Stimulated activated CD4-positive, alpha-beta T cell treated with anti-CD3 and anti-CD28 coated beads, Interleukin-12 subunit alpha, Interleukin-12 subunit beta, amount 100 ng/mL, for 24 hours (primary cell): ENCODE measurements at regions not wholly inside any gene's neighbourhood (a gene's known extent, or its start where the extent isn't known, plus 50 kb on each side); places are given as distances from the start of the nearest gene placed in this dataset.
"Not testable (repeated sequence)": the region's sequence is repeated elsewhere in the genome, so short reads cannot be mapped to it uniquely, and the experiment has no call there.

Experiments
- DNase-seq, 2 experiments: peaks; one replicate each; pipeline ENCODE4 v3.0.0-alpha.2; 2020; ENCODE audit warnings: low read depth in 2 of 2

- not testable (repeated sequence) for DNase-seq
These were observed 342.2 kb downstream of the CEP170 start for GRCh38 chr1:242912855-242913254.

GRCh38 chr1:242900558-242900957 lies 354.5 kb downstream of the CEP170 start:
- not testable (repeated sequence) for DNase-seq

- no peak for DNase-seq
These were observed 364.8 kb downstream of the CEP170 start for GRCh38 chr1:242890192-242890741.

GRCh38 chr1:242886137-242886536 lies 361.6 kb upstream of the PLD5 start:
- DNase-seq = no peak

- not testable (repeated sequence) for DNase-seq
These were observed 355.5 kb upstream of the PLD5 start for GRCh38 chr1:242880022-242880421.

- no peak for DNase-seq
These were observed 353.2 kb upstream of the PLD5 start for GRCh38 chr1:242877743-242878142.

GRCh38 chr1:242877229-242877628 lies 352.7 kb upstream of the PLD5 start:
- DNase-seq = no peak

- DNase-seq = no peak
These were observed 351.5 kb upstream of the PLD5 start for GRCh38 chr1:242876030-242876429.

- no peak for DNase-seq
These were observed 349.2 kb upstream of the PLD5 start for GRCh38 chr1:242873661-242874060.

- no peak for DNase-seq
These were observed 348.0 kb upstream of the PLD5 start for GRCh38 chr1:242872521-242872920.

GRCh38 chr1:242871471-242872030 lies 347.1 kb upstream of the PLD5 start:
- no peak for DNase-seq

GRCh38 chr1:242870966-242871365 lies 346.5 kb upstream of the PLD5 start:
- DNase-seq = no peak

GRCh38 chr1:242856289-242856688 lies 331.8 kb upstream of the PLD5 start:
- no peak for DNase-seq

GRCh38 chr1:242854466-242854865 lies 330.0 kb upstream of the PLD5 start:
- DNase-seq = no peak

- no peak for DNase-seq
These were observed 323.0 kb upstream of the PLD5 start for GRCh38 chr1:242847390-242847993.

GRCh38 chr1:242842094-242842493 lies 317.6 kb upstream of the PLD5 start:
- DNase-seq = no peak

- DNase-seq = no peak
These were observed 314.6 kb upstream of the PLD5 start for GRCh38 chr1:242839101-242839500.

GRCh38 chr1:242836423-242836822 lies 311.9 kb upstream of the PLD5 start:
- DNase-seq = no peak

- no peak for DNase-seq
These were observed 304.3 kb upstream of the PLD5 start for GRCh38 chr1:242828828-242829227.

- DNase-seq = no peak
These were observed 303.7 kb upstream of the PLD5 start for GRCh38 chr1:242828199-242828598.

GRCh38 chr1:242827538-242827937 lies 303.0 kb upstream of the PLD5 start:
- DNase-seq = no peak

- DNase-seq = no peak
These were observed 302.3 kb upstream of the PLD5 start for GRCh38 chr1:242826701-242827336.

GRCh38 chr1:242824435-242824834 lies 299.9 kb upstream of the PLD5 start:
- no peak for DNase-seq
